ENCODE measurements at regions not wholly inside any gene's neighbourhood (a gene's known extent, or its start where the extent isn't known, plus 50 kb on each side); places are given as distances from the start of the nearest gene placed in this dataset.

DNA sequence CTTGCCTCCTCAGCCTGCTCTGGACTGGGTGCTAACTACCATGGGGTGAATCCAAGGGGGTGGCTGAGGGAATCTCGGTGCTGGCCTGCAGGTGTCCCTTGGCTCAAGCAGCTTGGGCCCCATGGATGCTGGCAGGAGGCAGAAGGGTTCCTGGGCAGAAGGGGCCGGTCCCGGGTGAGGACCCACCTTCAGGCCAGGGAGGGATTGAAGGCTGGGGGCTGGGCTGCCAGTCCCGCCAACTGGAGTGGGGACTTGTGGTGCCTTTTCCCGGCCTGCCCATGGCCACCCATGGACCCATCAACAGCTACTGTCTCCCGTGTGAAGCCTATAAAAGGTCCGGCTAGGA, 550.1 kb downstream of the SLC6A15 start:
- intact Hi-C loops (cut with micrococcal nuclease): no loop called here
- 86% methylated on average over 7 of the region's 7 CpGs for WGBS (ENCODE audit: insufficient coverage)
- H3K4me3 Mint-ChIP-seq: no peak overlapping the region
- Histone ChIP-seq H3K27me3 (ENCODE audit: control insufficient read depth, insufficient read depth, low read length) (no peaks in the 10 kb centered on the region), H3K36me3 (ENCODE audit: control insufficient read depth, insufficient read depth, low read length) (no peaks in the 10 kb centered on the region), H3K4me3 (ENCODE audit: low read length) (no peak overlapping the region), H3K9me3 (ENCODE audit: control insufficient read depth, insufficient read depth, low read length) (peaks cover 13% of the 10 kb centered on the region), H3K4me1 (ENCODE audit: control insufficient read depth, insufficient read depth, low read length) (no peaks in the 10 kb centered on the region), H3K27ac (ENCODE audit: low read length) (no peak overlapping the region)
- ATAC-seq (no peak), DNase-seq (no peak)
- no peak overlapping the region for H3K27ac Mint-ChIP-seq
- no peaks in the 10 kb centered on the region for H3K27me3 Mint-ChIP-seq (ENCODE audit: low read depth in 2 of 2)
- no peaks in the 10 kb centered on the region for H3K4me1 Mint-ChIP-seq
- TF ChIP-seq, protein P1, sequence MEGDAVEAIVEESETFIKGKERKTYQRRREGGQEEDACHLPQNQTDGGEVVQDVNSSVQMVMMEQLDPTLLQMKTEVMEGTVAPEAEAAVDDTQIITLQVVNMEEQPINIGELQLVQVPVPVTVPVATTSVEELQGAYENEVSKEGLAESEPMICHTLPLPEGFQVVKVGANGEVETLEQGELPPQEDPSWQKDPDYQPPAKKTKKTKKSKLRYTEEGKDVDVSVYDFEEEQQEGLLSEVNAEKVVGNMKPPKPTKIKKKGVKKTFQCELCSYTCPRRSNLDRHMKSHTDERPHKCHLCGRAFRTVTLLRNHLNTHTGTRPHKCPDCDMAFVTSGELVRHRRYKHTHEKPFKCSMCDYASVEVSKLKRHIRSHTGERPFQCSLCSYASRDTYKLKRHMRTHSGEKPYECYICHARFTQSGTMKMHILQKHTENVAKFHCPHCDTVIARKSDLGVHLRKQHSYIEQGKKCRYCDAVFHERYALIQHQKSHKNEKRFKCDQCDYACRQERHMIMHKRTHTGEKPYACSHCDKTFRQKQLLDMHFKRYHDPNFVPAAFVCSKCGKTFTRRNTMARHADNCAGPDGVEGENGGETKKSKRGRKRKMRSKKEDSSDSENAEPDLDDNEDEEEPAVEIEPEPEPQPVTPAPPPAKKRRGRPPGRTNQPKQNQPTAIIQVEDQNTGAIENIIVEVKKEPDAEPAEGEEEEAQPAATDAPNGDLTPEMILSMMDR (IDR thresholded peaks at IDR 0.05): no peak
- peaks cover 6% of the 10 kb centered on the region for H3K36me3 Mint-ChIP-seq
- peaks cover 8 to 12% of the 10 kb centered on the region in 2 donors for H3K9me3 Mint-ChIP-seq

DNA sequence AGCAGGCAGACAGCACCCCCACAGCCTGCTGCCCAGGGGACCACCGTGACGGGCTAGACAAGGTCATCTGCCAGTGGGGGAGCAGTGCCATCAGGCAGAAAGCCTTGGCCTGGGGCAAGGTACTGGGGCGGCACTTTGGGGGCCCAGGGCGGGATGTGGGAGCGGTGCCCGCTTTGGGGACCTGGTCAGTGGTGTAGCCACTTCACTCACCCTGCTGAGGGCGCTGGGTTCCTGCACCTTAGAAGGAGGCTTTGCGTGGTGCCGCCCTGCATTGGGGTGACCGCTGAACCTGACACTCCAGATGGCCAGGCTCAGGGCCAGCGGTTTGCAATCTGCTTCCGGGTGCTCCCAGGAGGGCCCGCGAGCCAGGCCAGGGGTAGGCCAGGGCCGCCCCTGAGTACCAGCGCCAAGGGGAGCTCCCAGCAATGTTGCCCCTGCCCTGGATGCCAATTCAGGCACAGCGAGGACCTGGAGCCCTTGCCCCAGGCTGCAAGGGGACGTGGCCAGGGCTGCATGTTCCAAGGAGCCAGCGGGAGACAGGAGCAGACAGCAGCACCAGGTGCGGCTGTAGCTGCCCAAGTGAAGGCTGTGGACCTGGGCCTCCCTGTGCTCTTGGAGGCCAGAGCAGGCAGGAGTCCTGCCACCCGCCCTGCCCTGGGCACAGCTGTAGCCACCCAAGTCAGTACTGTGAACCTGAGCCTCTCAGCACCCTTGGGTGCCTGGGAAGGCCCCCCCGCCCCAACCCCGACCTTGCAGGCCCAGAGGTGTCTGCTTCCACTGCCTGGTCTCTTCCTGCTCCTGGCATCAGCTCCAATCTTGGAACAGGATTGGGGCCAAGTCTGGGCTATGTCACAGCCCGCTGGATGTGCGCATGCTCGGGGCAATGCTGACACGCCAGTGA, 550.7 kb downstream of the SLC6A15 start:
- Histone ChIP-seq H3K4me3 (ENCODE audit: low read length) (no peak overlapping the region), H3K4me1 (ENCODE audit: control insufficient read depth, insufficient read depth, low read length) (no peaks in the 10 kb centered on the region), H3K9me3 (ENCODE audit: control insufficient read depth, insufficient read depth, low read length) (peaks cover 16% of the 10 kb centered on the region), H3K27ac (ENCODE audit: low read length) (no peak overlapping the region), H3K27me3 (ENCODE audit: control insufficient read depth, insufficient read depth, low read length) (no peaks in the 10 kb centered on the region), H3K36me3 (ENCODE audit: control insufficient read depth, insufficient read depth, low read length) (no peaks in the 10 kb centered on the region)
- Mint-ChIP-seq H3K27me3 (ENCODE audit: low read depth in 2 of 2) (no peaks in the 10 kb centered on the region), H3K27ac (no peak overlapping the region), H3K4me3 (no peak overlapping the region), H3K36me3 (peaks cover 6% of the 10 kb centered on the region), H3K4me1 (no peaks in the 10 kb centered on the region), H3K9me3 (peaks cover 8 to 12% of the 10 kb centered on the region in 2 donors)
- DNase-seq: no peak
- ATAC-seq: no peak
- intact Hi-C loops (cut with micrococcal nuclease): no loop called here
- 86% methylated on average over 27 of the region's 27 CpGs for WGBS (ENCODE audit: insufficient coverage)
- TF ChIP-seq, protein P1 (IDR thresholded peaks at IDR 0.05): no peak

DNA sequence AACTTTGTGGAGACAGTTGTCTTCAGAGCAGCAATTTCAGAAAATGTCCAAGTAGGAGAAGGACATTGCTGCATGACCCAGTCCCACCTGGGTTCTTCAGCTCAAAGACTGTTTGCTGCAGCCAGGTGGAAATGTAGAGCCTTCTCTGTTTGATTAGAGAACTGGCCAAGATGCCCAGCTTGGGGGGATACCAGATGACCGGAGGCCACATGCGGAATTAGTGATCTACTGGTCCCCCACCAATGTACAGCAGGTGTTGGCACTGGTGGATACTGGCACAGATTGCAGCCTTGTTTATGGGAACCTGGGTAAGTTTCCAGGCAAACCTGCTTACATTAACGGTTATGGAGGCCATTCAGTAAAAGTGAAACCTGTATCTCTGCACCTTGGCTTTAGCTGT, 555.3 kb downstream of the SLC6A15 start:
- DNase-seq: no peak
- H3K27ac ChIP-seq (ENCODE audit: low read length): no peak overlapping the region
- no peaks in the 10 kb centered on the region for H3K27me3 ChIP-seq (ENCODE audit: control insufficient read depth, insufficient read depth, low read length)
- Mint-ChIP-seq H3K4me3 (no peak overlapping the region), H3K27me3 (ENCODE audit: low read depth in 2 of 2) (no peaks in the 10 kb centered on the region), H3K27ac (no peak overlapping the region), H3K4me1 (no peaks in the 10 kb centered on the region), H3K36me3 (no peaks in the 10 kb centered on the region), H3K9me3 (peaks cover 10 to 11% of the 10 kb centered on the region in 2 donors)
- no peak overlapping the region for H3K4me3 ChIP-seq (ENCODE audit: low read length)
- intact Hi-C loops (cut with micrococcal nuclease): no loop called here
- no peak for ATAC-seq
- TF ChIP-seq, protein P1 (IDR thresholded peaks at IDR 0.05): no peak
- no peaks in the 10 kb centered on the region for H3K36me3 ChIP-seq (ENCODE audit: control insufficient read depth, insufficient read depth, low read length)
- WGBS (ENCODE audit: insufficient coverage): 96% methylated on average over 3 of the region's 3 CpGs
- peaks cover 15% of the 10 kb centered on the region for H3K9me3 ChIP-seq (ENCODE audit: control insufficient read depth, insufficient read depth, low read length)
- no peaks in the 10 kb centered on the region for H3K4me1 ChIP-seq (ENCODE audit: control insufficient read depth, insufficient read depth, low read length)

DNA sequence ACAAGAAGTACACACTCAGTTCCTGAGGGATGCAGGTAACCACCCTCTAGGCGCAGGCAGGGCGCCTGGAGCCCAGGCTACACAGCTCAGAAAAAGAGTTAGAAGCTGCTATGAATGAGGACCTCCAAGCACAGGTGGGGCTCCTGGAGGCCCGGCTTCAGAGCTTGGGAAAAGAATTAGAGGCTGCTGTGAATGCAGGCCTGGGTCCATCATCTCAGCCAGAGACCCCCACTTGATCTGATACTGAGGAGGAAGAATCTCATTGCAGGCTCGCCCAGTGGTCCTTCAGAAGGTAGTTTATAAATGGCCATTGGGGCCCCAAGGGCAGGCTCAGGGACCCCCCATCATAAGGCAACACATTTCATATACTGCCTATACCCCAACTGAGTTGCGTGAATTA, 556.4 kb downstream of the SLC6A15 start:
- H3K4me3 ChIP-seq (ENCODE audit: low read length): no peak overlapping the region
- 91% methylated on average over 4 of the region's 5 CpGs for WGBS (ENCODE audit: insufficient coverage)
- no peak for DNase-seq
- intact Hi-C loops (cut with micrococcal nuclease): no loop called here
- H3K27me3 Mint-ChIP-seq (ENCODE audit: low read depth in 2 of 2): no peaks in the 10 kb centered on the region
- H3K4me3 Mint-ChIP-seq: no peak overlapping the region
- TF ChIP-seq, protein P1 (IDR thresholded peaks at IDR 0.05): no peak
- peaks cover 9 to 11% of the 10 kb centered on the region in 2 donors for H3K9me3 Mint-ChIP-seq
- H3K9me3 ChIP-seq (ENCODE audit: control insufficient read depth, insufficient read depth, low read length): peaks cover 15% of the 10 kb centered on the region
- no peak overlapping the region for H3K27ac ChIP-seq (ENCODE audit: low read length)
- H3K4me1 ChIP-seq (ENCODE audit: control insufficient read depth, insufficient read depth, low read length): no peaks in the 10 kb centered on the region
- no peak overlapping the region for H3K27ac Mint-ChIP-seq
- no peaks in the 10 kb centered on the region for H3K36me3 Mint-ChIP-seq
- H3K36me3 ChIP-seq (ENCODE audit: control insufficient read depth, insufficient read depth, low read length): no peaks in the 10 kb centered on the region
- no peaks in the 10 kb centered on the region for H3K4me1 Mint-ChIP-seq
- no peaks in the 10 kb centered on the region for H3K27me3 ChIP-seq (ENCODE audit: control insufficient read depth, insufficient read depth, low read length)
- ATAC-seq: no peak

Measured in natural killer cell (primary cell).